NB4 (cell line): ENCODE measurements at regions not wholly inside any gene's neighbourhood (a gene's known extent, or its start where the extent isn't known, plus 50 kb on each side); places are given as distances from the start of the nearest gene placed in this dataset.

Experiments
- DNase-seq: peaks from one replicate; pipeline ENCODE4 v3.0.0; 2010; ENCODE audit warnings: low read depth
- H3K4me3 ChIP-seq: one replicate; pipeline ENCODE4 v1.5.1; 2011; ENCODE audit warnings: mild to moderate bottlenecking, low read depth, low read length, moderate library complexity
- CTCF ChIP-seq: IDR thresholded peaks from one replicate; pipeline ENCODE4 v1.5.1; 2012; ENCODE audit warnings: low read depth, low read length
- MAX ChIP-seq: IDR thresholded peaks from 2 replicates; pipeline ENCODE4 v1.6.1; 2011; ENCODE audit warnings: low read depth, low read length
- MYC ChIP-seq: IDR thresholded peaks from 2 replicates; pipeline ENCODE4 v1.6.1; 2011; ENCODE audit warnings: low read depth, low read length
- POLR2A ChIP-seq: IDR thresholded peaks from 2 replicates; pipeline ENCODE4 v1.6.1; 2011; ENCODE audit warnings: mild to moderate bottlenecking; ENCODE audit not compliant: insufficient read length; ENCODE audit errors: extremely low read depth

DNA sequence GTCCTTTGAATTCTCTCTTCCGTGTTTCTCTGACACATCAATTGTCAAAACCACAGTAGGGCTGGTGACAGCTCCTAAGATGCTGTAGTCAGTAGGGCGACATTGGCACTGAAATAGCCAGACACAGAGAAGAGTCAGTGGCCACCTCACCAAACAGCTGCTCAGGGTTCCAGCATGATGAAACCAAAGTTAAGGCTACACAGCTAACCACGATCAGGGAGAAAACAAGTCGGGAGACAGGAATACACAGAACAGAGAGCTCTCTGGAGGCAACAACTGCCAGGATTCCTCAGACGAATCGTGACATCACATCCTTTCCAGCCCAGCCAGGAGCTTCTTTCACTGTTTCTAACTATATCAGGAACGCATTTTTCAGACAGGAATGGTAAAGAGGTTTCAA, 922.2 kb downstream of the SORCS1 start:
- no peak overlapping the region for H3K4me3 ChIP-seq
- TF ChIP-seq CTCF (no peak), MYC (no peak), MAX (no peak), POLR2A (no peak)
- DNase-seq = no peak

DNA sequence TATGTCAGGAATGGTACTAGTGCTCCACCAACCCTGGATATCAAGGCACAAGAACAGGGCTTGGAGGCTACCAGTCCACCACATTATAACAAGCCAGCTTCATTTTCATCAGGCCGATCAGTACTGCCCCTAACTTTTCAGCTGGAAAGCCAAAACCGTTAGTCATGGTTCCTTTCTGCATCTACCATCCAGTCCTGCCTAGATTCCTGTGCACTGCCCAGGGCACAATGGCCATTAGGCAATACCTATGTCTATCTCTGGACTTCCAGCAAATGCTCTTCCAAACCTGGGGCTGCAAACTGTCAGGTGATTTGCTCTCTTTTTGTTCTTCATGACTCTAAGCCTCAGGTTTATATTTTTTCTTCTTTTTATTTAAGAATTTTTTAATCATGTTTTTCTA, 937.7 kb downstream of the SORCS1 start:
- TF ChIP-seq MAX = no peak
- no peak for TF ChIP-seq CTCF
- TF ChIP-seq MYC = no peak
- TF ChIP-seq POLR2A = no peak
- no peak for DNase-seq
- no peak overlapping the region for H3K4me3 ChIP-seq

- no peak overlapping the region for H3K4me3 ChIP-seq
- TF ChIP-seq MAX = no peak
- TF ChIP-seq POLR2A = no peak
- TF ChIP-seq MYC = no peak
- TF ChIP-seq CTCF = no peak
- no peak for DNase-seq
Observed at GRCh38 chr10:106226142-106226541, 938.4 kb downstream of the SORCS1 start.

- DNase-seq = no peak
- no peak overlapping the region for H3K4me3 ChIP-seq
- TF ChIP-seq CTCF (no peak), MAX (no peak), MYC (no peak), POLR2A (no peak)
Observed at GRCh38 chr10:106224676-106225075, 939.8 kb downstream of the SORCS1 start.

- H3K4me3 ChIP-seq = no peak overlapping the region
- no peak for DNase-seq
- TF ChIP-seq CTCF (no peak), MYC (no peak), POLR2A (no peak)
Observed at GRCh38 chr10:106217627-106218026, 946.9 kb downstream of the SORCS1 start.

DNA sequence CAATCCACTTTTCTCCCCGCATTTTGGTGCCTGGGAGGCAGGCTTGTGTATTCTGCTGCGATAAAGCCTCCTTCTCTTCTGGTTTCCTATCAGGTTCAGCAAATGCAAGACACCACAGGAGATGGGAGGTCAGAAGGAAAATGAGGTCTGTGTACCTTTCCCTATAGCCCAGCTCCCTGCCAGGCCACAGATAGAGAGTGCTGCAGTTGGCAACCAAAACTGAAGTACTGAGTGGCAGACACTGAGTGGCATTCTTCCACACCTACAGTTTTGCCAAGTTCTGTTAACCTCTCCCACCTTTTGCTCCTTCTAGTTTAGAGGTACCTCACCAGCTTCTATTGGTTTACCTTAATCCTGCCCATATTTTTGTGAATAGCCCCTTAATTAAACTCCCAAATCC, 948.4 kb downstream of the SORCS1 start:
- DNase-seq = no peak
- TF ChIP-seq POLR2A (no peak), MAX (no peak), CTCF (no peak), MYC (no peak)

More for the DNA sequence above, 948.4 kb downstream of the SORCS1 start:
- H3K4me3 ChIP-seq = no peak overlapping the region
